GM12878 (cell line): ENCODE measurements at regions not wholly inside any gene's neighbourhood (a gene's known extent, or its start where the extent isn't known, plus 50 kb on each side); places are given as distances from the start of the nearest gene placed in this dataset.

ENCODE experiments used
- ATAC-seq: fragments of 200-7000 bp; cut with Tn5 transposase; 3 replicates; pipeline ENCODE4 v1.9.1; 2020; ENCODE audit warnings: mild to moderate bottlenecking, moderate library complexity
- BruUV-seq: library from RNA; stranded (reverse); fragments of 400-500 nt; replicated peaks from 2 replicates; lab custom pipeline; 2021; lab: Mats Ljungman, UMichigan
- CTCF ChIA-PET: fragments of 300-600 bp; sonication (Branson Sonifier 250); formaldehyde crosslinking; extraction: SDS; loops from one replicate; lab custom pipeline; 2021; ENCODE audit warnings: inconsistent platforms; lab: Yijun Ruan, JAX
- POLR2A ChIA-PET: fragments of 350-600 bp; formaldehyde crosslinking; extraction: SDS; loops from one replicate; lab custom pipeline; 2021; ENCODE audit warnings: inconsistent platforms; lab: Charles Lee
- RAD21 ChIA-PET: fragments of 300-600 bp; sonication (Branson Sonifier 250); formaldehyde crosslinking; loops from one replicate; lab custom pipeline; 2023; ENCODE audit warnings: antibody characterized with exemption; ENCODE audit not compliant: unreplicated experiment; lab: Charles Lee
- SMC1A ChIA-PET: fragments of 300-600 bp; sonication (Branson Sonifier 250); formaldehyde crosslinking; loops from one replicate; lab custom pipeline; 2023; ENCODE audit not compliant: unreplicated experiment, uncharacterized antibody; lab: Charles Lee
- DNase-seq: peaks from one replicate; pipeline ENCODE4 v3.0.0-alpha.2; 2011; ENCODE audit warnings: low read depth, low spot score
- FAIRE-seq: peaks from 3 replicates; lab custom pipeline; 2011; peaks lifted over from hg19 to GRCh38; lab: Jason Lieb, UNC
- H2AFZ ChIP-seq: 2 replicates; pipeline ENCODE4 v1.6.0; 2011; ENCODE audit warnings: low read depth, low read length, control low read depth; ENCODE audit not compliant: control insufficient read depth
- H3K27ac ChIP-seq: 2 replicates; pipeline ENCODE4 v1.5.1; 2011; ENCODE audit warnings: control low read depth; ENCODE audit not compliant: control insufficient read depth, insufficient read depth
- H3K27me3 ChIP-seq, 2 experiments: replicated peaks in 1 of 2; 2 replicates each; pipeline versions ENCODE4 v1.6.0 to v1.6.1; 2011; ENCODE audit warnings: low read length in 1 of 2; ENCODE audit not compliant: control insufficient read depth in 2 of 2, insufficient read depth in 2 of 2
- H3K36me3 ChIP-seq, 2 experiments: 2 replicates each; pipeline ENCODE4 v1.5.1; 2011; ENCODE audit warnings: low read length in 1 of 2; ENCODE audit not compliant: control insufficient read depth in 2 of 2, insufficient read depth in 2 of 2
- H3K4me1 ChIP-seq: 2 replicates; pipeline ENCODE4 v1.6.1; 2011; ENCODE audit warnings: mild to moderate bottlenecking, low read length, moderate library complexity, mixed read lengths; ENCODE audit not compliant: control insufficient read depth, insufficient read depth
- H3K4me2 ChIP-seq: 2 replicates; pipeline ENCODE4 v1.6.0; 2011; ENCODE audit warnings: control low read depth; ENCODE audit not compliant: control insufficient read depth, insufficient read depth
- H3K4me3 ChIP-seq: fragments of 200-600 bp; sonication (generic); 2 replicates; pipeline ENCODE4 v1.5.1; 2016
- H3K79me2 ChIP-seq: 2 replicates; pipeline ENCODE4 v1.6.0; 2011; ENCODE audit warnings: low read length; ENCODE audit not compliant: control insufficient read depth, insufficient read depth
- H3K9ac ChIP-seq: 2 replicates; pipeline ENCODE4 v1.8.0; 2011; ENCODE audit warnings: low read length, control low read depth, mixed read lengths; ENCODE audit not compliant: control insufficient read depth, insufficient read depth
- H3K9me3 ChIP-seq: replicated peaks from 3 replicates; pipeline ENCODE4 v1.5.1; 2011; ENCODE audit warnings: mild to moderate bottlenecking, low read length; ENCODE audit not compliant: control insufficient read depth, insufficient read depth
- H4K20me1 ChIP-seq: 2 replicates; pipeline ENCODE4 v1.6.0; 2011; ENCODE audit not compliant: control insufficient read depth, insufficient read depth
- BCL11A ChIP-seq: IDR thresholded peaks from 2 replicates; pipeline ENCODE4 v1.6.1; 2011; ENCODE audit warnings: low read depth, low read length
- BMI1 ChIP-seq: fragments of 450-650 bp; IDR thresholded peaks from 2 replicates; pipeline ENCODE4 v1.6.1; 2016; ENCODE audit warnings: mild to moderate bottlenecking, moderate library complexity, borderline replicate concordance
- KLF5 ChIP-seq: fragments of 450-650 bp; IDR thresholded peaks from 2 replicates; pipeline ENCODE4 v1.6.1; 2014; ENCODE audit warnings: mild to moderate bottlenecking; ENCODE audit not compliant: partially characterized antibody
- MXI1 ChIP-seq: fragments of 150-350 bp; IDR thresholded peaks from 2 replicates; pipeline ENCODE4 v1.6.1; 2011; ENCODE audit warnings: low read depth, mild to moderate bottlenecking, inconsistent platforms, low read length, improper control_type of control experiment
- NBN ChIP-seq: fragments of 450-650 bp; IDR thresholded peaks from 2 replicates; pipeline ENCODE4 v1.6.1; 2016
- SPI1 ChIP-seq: IDR thresholded peaks from 2 replicates; pipeline ENCODE4 v1.6.1; 2011; ENCODE audit warnings: low read depth, mild to moderate bottlenecking, low read length, moderate library complexity, borderline replicate concordance; ENCODE audit not compliant: insufficient read depth
- WGBS: methylation state at CpG from one replicate; pipeline ENCODE4 v1.1.6; 2016; ENCODE audit warnings: low lambda C conversion rate; ENCODE audit not compliant: insufficient replicate concordance, insufficient coverage; ENCODE audit errors: missing lambda C conversion rate; 5-methylcytosine and 5-hydroxymethylcytosine counted together
- in situ Hi-C: fragments of 300-500 bp; cut with MboI; formaldehyde crosslinking; loops from 9 replicates; pipeline ENCODE4 v1.14.3; 2018; ENCODE audit warnings: mixed read lengths
- intact Hi-C: fragments of 100-400 bp; cut with micrococcal nuclease; formaldehyde crosslinking; loops from one replicate; pipeline ENCODE4 v1.14.2; 2022; ENCODE audit not compliant: unreplicated experiment
- TF ChIP-seq, protein P1 (sequence below): IDR thresholded peaks from 2 replicates; pipeline ENCODE4 v1.6.1; 2012; ENCODE audit warnings: low read length, inconsistent platforms
- TF ChIP-seq, protein P2 (sequence below): fragments of 450-650 bp; formaldehyde crosslinking; IDR thresholded peaks from 2 replicates; pipeline ENCODE4 v1.4.0; 2022; ENCODE audit warnings: mild to moderate bottlenecking, moderate library complexity
- TF ChIP-seq, protein P3 (sequence below): fragments of 450-650 bp; IDR thresholded peaks from 2 replicates; pipeline ENCODE4 v1.6.1; 2017; ENCODE audit warnings: borderline replicate concordance

DNA sequence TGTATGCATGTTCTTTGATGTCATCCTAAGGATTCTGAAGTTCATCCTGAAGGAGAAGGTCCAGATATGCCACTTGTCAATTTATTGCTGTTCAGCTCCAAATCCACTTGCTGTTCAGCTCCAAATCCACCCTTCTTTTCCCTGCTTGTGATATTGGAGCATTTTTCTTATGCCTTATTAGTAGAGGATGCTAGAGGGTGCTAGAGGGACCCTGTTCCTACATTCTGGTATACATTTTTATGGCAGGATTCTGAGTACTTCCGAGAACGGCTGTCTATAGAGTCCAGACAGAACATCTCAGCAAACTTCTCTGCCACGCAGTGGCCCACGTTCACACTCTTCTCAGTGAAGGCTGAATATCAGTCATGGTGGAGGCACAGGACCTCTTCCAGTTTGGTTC, 406.7 kb downstream of the NOVA1 start:
- Histone ChIP-seq H2AFZ (no peak overlapping the region), H3K27me3 (no peaks in the 10 kb centered on the region), H3K36me3 (no peaks in the 10 kb centered on the region), H3K4me2 (no peak overlapping the region), H3K9ac (no peak overlapping the region), H3K4me3 (no peak overlapping the region), H3K4me1 (no peaks in the 10 kb centered on the region), H3K79me2 (no peaks in the 10 kb centered on the region), H4K20me1 (no peaks in the 10 kb centered on the region), H3K9me3 (no peaks in the 10 kb centered on the region), H3K27ac (no peak overlapping the region)
- intact Hi-C loops (no loop called here), in situ Hi-C loops (no loop called here)
- 3% methylated on average over 4 of the region's 4 CpGs for WGBS
- no peak for DNase-seq
- TF ChIP-seq BMI1 (no peak), BCL11A (no peak), MXI1 (no peak), NBN (no peak), KLF5 (no peak), SPI1 (no peak)
- TF ChIP-seq, protein P1, sequence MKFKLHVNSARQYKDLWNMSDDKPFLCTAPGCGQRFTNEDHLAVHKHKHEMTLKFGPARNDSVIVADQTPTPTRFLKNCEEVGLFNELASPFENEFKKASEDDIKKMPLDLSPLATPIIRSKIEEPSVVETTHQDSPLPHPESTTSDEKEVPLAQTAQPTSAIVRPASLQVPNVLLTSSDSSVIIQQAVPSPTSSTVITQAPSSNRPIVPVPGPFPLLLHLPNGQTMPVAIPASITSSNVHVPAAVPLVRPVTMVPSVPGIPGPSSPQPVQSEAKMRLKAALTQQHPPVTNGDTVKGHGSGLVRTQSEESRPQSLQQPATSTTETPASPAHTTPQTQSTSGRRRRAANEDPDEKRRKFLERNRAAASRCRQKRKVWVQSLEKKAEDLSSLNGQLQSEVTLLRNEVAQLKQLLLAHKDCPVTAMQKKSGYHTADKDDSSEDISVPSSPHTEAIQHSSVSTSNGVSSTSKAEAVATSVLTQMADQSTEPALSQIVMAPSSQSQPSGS, result no peak
- TF ChIP-seq, protein P2, sequence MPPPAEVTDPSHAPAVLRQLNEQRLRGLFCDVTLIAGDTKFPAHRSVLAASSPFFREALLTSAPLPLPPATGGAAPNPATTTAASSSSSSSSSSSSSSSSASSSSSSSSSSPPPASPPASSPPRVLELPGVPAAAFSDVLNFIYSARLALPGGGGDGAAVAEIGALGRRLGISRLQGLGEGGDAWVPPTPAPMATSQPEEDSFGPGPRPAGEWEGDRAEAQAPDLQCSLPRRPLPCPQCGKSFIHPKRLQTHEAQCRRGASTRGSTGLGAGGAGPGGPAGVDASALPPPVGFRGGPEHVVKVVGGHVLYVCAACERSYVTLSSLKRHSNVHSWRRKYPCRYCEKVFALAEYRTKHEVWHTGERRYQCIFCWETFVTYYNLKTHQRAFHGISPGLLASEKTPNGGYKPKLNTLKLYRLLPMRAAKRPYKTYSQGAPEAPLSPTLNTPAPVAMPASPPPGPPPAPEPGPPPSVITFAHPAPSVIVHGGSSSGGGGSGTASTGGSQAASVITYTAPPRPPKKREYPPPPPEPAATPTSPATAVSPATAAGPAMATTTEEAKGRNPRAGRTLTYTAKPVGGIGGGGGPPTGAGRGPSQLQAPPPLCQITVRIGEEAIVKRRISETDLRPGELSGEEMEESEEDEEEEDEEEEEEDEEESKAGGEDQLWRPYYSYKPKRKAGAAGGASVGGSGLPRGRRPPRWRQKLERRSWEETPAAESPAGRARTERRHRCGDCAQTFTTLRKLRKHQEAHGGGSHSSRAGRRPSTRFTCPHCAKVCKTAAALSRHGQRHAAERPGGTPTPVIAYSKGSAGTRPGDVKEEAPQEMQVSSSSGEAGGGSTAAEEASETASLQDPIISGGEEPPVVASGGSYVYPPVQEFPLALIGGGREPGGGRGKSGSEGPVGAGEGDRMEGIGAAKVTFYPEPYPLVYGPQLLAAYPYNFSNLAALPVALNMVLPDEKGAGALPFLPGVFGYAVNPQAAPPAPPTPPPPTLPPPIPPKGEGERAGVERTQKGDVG (CRISPR knock-in tag), result no peak
- TF ChIP-seq, protein P3, sequence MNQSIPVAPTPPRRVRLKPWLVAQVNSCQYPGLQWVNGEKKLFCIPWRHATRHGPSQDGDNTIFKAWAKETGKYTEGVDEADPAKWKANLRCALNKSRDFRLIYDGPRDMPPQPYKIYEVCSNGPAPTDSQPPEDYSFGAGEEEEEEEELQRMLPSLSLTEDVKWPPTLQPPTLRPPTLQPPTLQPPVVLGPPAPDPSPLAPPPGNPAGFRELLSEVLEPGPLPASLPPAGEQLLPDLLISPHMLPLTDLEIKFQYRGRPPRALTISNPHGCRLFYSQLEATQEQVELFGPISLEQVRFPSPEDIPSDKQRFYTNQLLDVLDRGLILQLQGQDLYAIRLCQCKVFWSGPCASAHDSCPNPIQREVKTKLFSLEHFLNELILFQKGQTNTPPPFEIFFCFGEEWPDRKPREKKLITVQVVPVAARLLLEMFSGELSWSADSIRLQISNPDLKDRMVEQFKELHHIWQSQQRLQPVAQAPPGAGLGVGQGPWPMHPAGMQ, result no peak
- SMC1A ChIA-PET, result no interaction called here
- FAIRE-seq, result no peak
- CTCF ChIA-PET, result no interaction called here
- ATAC-seq, result no peak
- RAD21 ChIA-PET, result no interaction called here
- POLR2A ChIA-PET, result no interaction called here
- no TSS peak for BruUV-seq
